ENCODE measurements at regions not wholly inside any gene's neighbourhood (a gene's known extent, or its start where the extent isn't known, plus 50 kb on each side); places are given as distances from the start of the nearest gene placed in this dataset.
"Not testable (repeated sequence)": the region's sequence is repeated elsewhere in the genome, so short reads cannot be mapped to it uniquely, and the experiment has no call there.

GRCh38 chr10:76815505-76815904 lies 822.1 kb downstream of the KCNMA1 start:
- H2BK120ac ChIP-seq (ENCODE audit: low read depth, low read length); DNase-seq; BruUV-seq (replicated peaks); H4K8ac ChIP-seq (ENCODE audit: low read depth in 2 of 2, low read length in 2 of 2); H3K4ac ChIP-seq (ENCODE audit: low read depth, low read length); H3K23ac ChIP-seq (ENCODE audit: low read depth, low read length); dilution Hi-C loops (cut with HindIII; ENCODE audit: low sequenced_read_pairs, unreplicated experiment); H3K9me1 ChIP-seq (ENCODE audit: insufficient read depth, low read length); ATAC-seq (ENCODE audit: low read depth); intact Hi-C loops (cut with micrococcal nuclease); H3K27ac ChIP-seq (ENCODE audit: insufficient read depth, low read length); in situ Hi-C loops (cut with MboI; ENCODE audit: low sequenced_read_pairs); H3K27me3 ChIP-seq (ENCODE audit: control insufficient read depth, insufficient read depth, low read length); POLR2A ChIA-PET (ENCODE audit: unreplicated experiment); H2BK15ac ChIP-seq (ENCODE audit: low read depth, low read length); H4K20me1 ChIP-seq (ENCODE audit: insufficient read depth, low read length); H3K18ac ChIP-seq (ENCODE audit: low read depth, low read length); H3K4me3 ChIP-seq (ENCODE audit: insufficient read depth, low read depth, low read length); H2BK20ac ChIP-seq (ENCODE audit: low read depth, low read length); H3K9me3 ChIP-seq (ENCODE audit: control insufficient read depth, insufficient read depth, low read length); H3K36me3 ChIP-seq (ENCODE audit: control insufficient read depth, insufficient read depth, low read length); H4K5ac ChIP-seq (ENCODE audit: low read depth, low read length); H2AFZ ChIP-seq (replicated peaks; ENCODE audit: low read length, poor library complexity); H2AK9ac ChIP-seq (replicated peaks; ENCODE audit: low read depth, low read length, poor library complexity); CTCF ChIA-PET; H2BK5ac ChIP-seq (ENCODE audit: low read depth, low read length, poor library complexity, severe bottlenecking); H3K56ac ChIP-seq (ENCODE audit: extremely low read depth, insufficient read depth, low read length); H3K79me1 ChIP-seq (ENCODE audit: low read depth in 1 of 2, low read length in 2 of 2); H3K4me2 ChIP-seq (ENCODE audit: low read depth, low read length); H4K91ac ChIP-seq (ENCODE audit: insufficient read depth, low read depth, low read length); H3K4me1 ChIP-seq (ENCODE audit: control insufficient read depth, insufficient read depth, low read length); H2AK5ac ChIP-seq (ENCODE audit: low read depth, low read length); H3K14ac ChIP-seq (replicated peaks; ENCODE audit: low read depth, low read length); H3K9ac ChIP-seq (ENCODE audit: low read depth, low read length): not testable (repeated sequence)
- no CpG with 5 or more reads among the region's 9 CpGs for WGBS, 2 experiments (ENCODE audit: extremely low coverage in 2 of 2, insufficient read length in 1 of 2)
